GM21529 (cell line): ENCODE measurements at regions not wholly inside any gene's neighbourhood (a gene's known extent, or its start where the extent isn't known, plus 50 kb on each side); places are given as distances from the start of the nearest gene placed in this dataset.

ENCODE experiments used
- ATAC-seq: cut with Tn5 transposase; IDR thresholded peaks from one replicate; pipeline ENCODE4 v1.9.1; 2021; ENCODE audit not compliant: unreplicated experiment

DNA sequence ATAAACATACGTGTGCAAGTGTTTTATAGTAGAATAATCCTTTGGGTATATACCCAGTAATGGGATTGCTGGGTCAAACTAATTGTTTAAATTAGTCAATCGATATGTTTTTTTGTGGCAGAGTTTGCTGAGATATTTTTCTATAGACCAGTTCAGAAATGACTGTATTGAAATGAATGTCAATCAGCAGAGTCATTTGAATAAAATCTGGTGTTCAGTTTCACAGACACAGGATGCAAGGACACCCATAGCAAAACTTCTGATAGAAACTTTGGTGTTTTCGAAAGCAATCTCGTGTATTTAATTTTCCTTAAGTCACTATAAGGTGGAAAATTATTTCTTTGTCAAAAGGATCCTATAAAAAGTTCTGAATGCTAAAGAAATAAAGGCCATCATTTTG lies 434.4 kb downstream of the RAP2B start:
- ATAC-seq, result no peak

- no peak for ATAC-seq
Observed at GRCh38 chr3:153599685-153600084, 437.7 kb downstream of the RAP2B start.

DNA sequence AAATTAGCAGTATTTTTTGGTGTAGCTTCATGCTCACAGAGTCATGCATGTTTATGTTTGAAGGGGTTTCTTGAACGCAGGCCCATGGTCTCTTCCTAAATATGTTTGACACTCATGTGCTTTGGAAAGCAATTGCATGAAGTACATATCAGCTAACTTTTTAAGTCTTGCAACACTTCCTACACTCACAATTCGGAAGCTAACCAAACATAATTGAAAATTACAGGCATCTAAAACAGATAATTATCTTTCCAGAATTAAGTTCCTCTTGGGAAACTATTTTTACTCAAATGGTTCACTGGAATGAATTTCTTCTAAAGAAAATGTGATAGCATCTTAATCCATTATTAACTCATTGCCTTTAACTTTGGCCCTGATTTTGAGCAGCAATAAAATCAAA lies 438.9 kb downstream of the RAP2B start:
- ATAC-seq, result no peak

GRCh38 chr3:153601374-153601853 lies 439.4 kb downstream of the RAP2B start:
- ATAC-seq, result no peak

DNA sequence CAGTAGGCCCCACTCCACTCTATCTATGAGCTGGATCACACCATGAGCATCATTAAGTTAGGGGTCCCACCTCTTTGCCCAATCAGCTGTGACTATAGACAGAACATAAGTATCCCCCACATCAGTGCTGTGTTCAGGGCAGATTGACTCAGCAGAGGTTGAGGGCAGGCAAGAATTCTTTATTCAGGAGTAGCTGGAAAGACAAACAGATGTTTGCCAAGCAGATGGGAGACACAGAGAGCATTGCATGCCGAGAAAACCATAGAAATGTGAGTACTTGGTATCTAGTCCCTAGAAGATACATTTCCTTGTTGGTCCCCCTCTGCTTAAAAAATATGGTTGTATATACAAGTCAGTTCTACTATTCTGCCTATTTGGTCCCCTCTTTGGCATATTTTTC lies 440.8 kb downstream of the RAP2B start:
- ATAC-seq, result no peak

- ATAC-seq, result no peak
Observed at GRCh38 chr3:153614140-153614539, 452.1 kb downstream of the RAP2B start.

- no peak for ATAC-seq
Observed at GRCh38 chr3:153614563-153614962, 452.5 kb downstream of the RAP2B start.

DNA sequence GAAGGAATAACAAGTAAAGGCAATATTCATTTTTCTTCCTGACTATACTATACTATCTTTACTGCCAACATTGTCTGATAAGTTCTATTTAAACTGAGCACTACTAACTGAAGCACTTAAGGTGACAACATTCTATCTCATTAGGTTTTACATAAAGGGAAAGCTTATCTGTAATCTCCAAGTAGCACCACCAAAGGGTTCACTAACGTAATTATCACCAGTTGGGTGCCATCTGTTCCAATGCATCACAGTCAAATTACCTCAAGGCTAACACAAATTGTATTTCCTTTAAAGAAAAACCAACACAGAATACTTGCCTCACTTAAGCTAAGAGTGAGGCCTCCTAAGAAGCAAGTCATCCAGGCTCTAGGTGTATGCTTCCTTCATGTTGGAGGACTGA lies 453.8 kb downstream of the RAP2B start:
- ATAC-seq, result no peak

GRCh38 chr3:153617463-153617862 lies 455.4 kb downstream of the RAP2B start:
- no peak for ATAC-seq

- no peak for ATAC-seq
Observed at GRCh38 chr3:153618176-153618575, 456.1 kb downstream of the RAP2B start.

DNA sequence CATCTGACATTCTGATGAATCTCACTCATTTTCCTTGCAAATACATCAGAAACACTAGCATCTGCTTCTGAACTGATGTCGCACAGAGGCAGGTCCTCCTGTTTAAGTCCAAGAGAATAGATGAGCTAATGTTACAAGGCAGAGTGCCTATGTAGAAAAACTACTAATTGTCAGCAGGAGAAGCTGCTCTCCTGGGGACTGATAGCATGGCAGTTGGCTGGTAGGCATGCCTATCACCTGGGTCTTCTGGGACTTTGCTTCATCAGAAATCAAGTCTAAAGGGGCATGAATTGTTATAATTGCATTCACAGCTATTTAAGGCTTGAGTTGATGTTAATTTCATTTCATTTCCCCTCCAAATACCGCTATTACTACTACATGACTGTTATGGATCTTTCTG lies 457.2 kb downstream of the RAP2B start:
- ATAC-seq, result no peak

GRCh38 chr3:153621953-153622352 lies 459.9 kb downstream of the RAP2B start:
- peak; percentile 96 for ATAC-seq

- no peak for ATAC-seq
Observed at GRCh38 chr3:153623834-153624233, 461.8 kb downstream of the RAP2B start.

DNA sequence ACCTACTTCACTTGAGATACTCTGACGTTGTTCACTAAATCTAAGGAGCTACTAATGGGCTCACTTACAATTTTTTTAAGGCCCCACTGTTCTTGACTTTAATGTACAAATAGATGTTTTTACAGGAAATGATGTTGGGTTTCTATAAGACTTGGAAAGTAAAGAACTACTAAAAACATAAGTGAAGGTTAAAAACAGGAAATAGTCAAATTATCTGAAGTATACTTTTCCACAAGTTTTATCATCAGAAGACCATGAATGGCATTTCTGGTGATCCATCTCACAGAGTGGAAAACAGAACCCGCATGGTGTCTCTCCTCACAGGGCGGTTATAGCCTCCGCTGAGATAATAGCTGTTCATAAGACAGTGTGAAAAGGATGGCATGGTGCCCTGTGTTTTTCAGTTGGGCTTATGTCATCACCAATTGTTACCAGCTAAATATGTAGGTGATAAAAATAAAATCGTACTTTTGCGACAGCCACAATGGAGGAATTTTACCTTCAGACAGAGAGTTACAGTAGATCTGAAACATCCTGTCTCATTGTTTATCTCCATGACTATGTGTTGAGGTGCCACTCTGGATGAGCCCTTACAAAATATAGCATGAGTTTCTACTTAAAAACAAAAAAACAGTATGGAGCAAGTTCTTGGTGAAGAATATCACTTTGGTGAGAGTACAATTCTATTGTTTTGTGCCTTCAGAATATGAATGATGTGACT lies 462.4 kb downstream of the RAP2B start:
- peak; percentile 22 for ATAC-seq

GRCh38 chr3:153625506-153625905 lies 463.5 kb downstream of the RAP2B start:
- ATAC-seq, result no peak

DNA sequence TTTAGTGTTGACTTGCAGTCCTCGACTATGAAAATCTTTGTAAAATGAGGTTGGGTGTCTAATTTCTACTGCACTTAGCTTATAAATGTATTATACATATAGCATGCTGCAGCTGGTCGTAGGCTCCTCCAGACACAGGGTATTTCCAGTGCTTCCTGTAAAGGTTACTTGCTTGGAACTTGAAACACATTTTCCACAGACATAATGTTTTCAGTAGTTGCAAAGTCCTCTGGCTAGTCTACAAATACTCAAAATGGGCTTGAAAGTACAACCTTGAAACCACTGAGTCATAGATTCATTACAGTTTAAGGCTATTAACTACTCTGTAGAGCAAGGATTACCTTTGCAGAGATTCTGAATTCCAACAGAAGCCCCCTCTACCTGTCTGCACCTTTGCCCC lies 464.1 kb downstream of the RAP2B start:
- no peak for ATAC-seq

- ATAC-seq, result peak; percentile 48
Observed at GRCh38 chr3:153628591-153628990, 466.6 kb downstream of the RAP2B start.

- ATAC-seq, result no peak
Observed at GRCh38 chr3:153629148-153629547, 467.1 kb downstream of the RAP2B start.

GRCh38 chr3:153631102-153631501 lies 469.1 kb downstream of the RAP2B start:
- ATAC-seq, result no peak

DNA sequence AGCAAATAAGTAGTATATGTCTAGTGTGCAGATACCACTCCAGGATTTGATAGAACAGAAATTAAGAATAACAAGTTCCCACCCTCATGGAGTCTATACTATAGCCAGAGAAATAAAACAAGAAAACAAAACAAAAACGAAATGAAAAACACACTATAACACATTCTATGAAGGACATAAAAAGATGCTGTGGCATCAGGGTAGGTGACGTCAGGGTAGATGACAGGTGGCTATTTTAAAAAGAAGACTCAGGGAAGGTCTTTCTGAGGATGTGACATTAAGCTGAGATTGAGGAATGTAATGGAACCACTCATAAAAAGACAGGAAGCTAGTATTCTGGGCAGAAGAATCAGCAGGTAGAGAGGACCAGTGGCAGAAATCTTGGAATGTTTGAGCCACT lies 469.6 kb downstream of the RAP2B start:
- no peak for ATAC-seq

- no peak for ATAC-seq
Observed at GRCh38 chr3:153633407-153633806, 471.4 kb downstream of the RAP2B start.

GRCh38 chr3:153634683-153635082 lies 472.7 kb downstream of the RAP2B start:
- no peak for ATAC-seq

GRCh38 chr3:153639631-153640030 lies 477.6 kb downstream of the RAP2B start:
- ATAC-seq, result no peak
